ENCODE measurements at regions not wholly inside any gene's neighbourhood (a gene's known extent, or its start where the extent isn't known, plus 50 kb on each side); places are given as distances from the start of the nearest gene placed in this dataset.

GRCh38 chr1:175865041-175865766, 121.8 kb upstream of the TNR start:
- no peak for DNase-seq (ENCODE audit: extremely low read depth, low read depth)

- DNase-seq (ENCODE audit: extremely low read depth, low read depth): no peak
Measured at GRCh38 chr1:175864625-175865024, 121.2 kb upstream of the TNR start.

GRCh38 chr1:175864183-175864582, 120.8 kb upstream of the TNR start:
- DNase-seq (ENCODE audit: extremely low read depth, low read depth): no peak

GRCh38 chr1:175863299-175864050, 120.1 kb upstream of the TNR start:
- no peak for DNase-seq (ENCODE audit: extremely low read depth, low read depth)

GRCh38 chr1:175862408-175862807, 119.0 kb upstream of the TNR start:
- no peak for DNase-seq (ENCODE audit: extremely low read depth, low read depth)

- no peak for DNase-seq (ENCODE audit: extremely low read depth, low read depth)
Measured at GRCh38 chr1:175861626-175862367, 118.4 kb upstream of the TNR start.

GRCh38 chr1:175857756-175858155, 114.4 kb upstream of the TNR start:
- no peak for DNase-seq (ENCODE audit: extremely low read depth, low read depth)

- DNase-seq (ENCODE audit: extremely low read depth, low read depth): no peak
Measured at GRCh38 chr1:175853681-175854080, 110.3 kb upstream of the TNR start.

- no peak for DNase-seq (ENCODE audit: extremely low read depth, low read depth)
Measured at GRCh38 chr1:175851749-175852148, 108.4 kb upstream of the TNR start.

- no peak for DNase-seq (ENCODE audit: extremely low read depth, low read depth)
Measured at GRCh38 chr1:175848329-175848728, 104.9 kb upstream of the TNR start.

GRCh38 chr1:175845985-175846384, 102.6 kb upstream of the TNR start:
- DNase-seq (ENCODE audit: extremely low read depth, low read depth): no peak

GRCh38 chr1:175845338-175845737, 101.9 kb upstream of the TNR start:
- DNase-seq (ENCODE audit: extremely low read depth, low read depth): no peak

GRCh38 chr1:175844877-175845276, 101.5 kb upstream of the TNR start:
- DNase-seq (ENCODE audit: extremely low read depth, low read depth): no peak

- no peak for DNase-seq (ENCODE audit: extremely low read depth, low read depth)
Measured at GRCh38 chr1:175842550-175842949, 99.2 kb upstream of the TNR start.

GRCh38 chr1:175841738-175842187, 98.4 kb upstream of the TNR start:
- no peak for DNase-seq (ENCODE audit: extremely low read depth, low read depth)

GRCh38 chr1:175840787-175841186, 97.4 kb upstream of the TNR start:
- DNase-seq (ENCODE audit: extremely low read depth, low read depth): no peak

GRCh38 chr1:175839779-175840669, 96.6 kb upstream of the TNR start:
- DNase-seq (ENCODE audit: extremely low read depth, low read depth): peak; percentile 50

GRCh38 chr1:175834597-175834996, 91.2 kb upstream of the TNR start:
- DNase-seq (ENCODE audit: extremely low read depth, low read depth): no peak

- DNase-seq (ENCODE audit: extremely low read depth, low read depth): no peak
Measured at GRCh38 chr1:175833951-175834350, 90.6 kb upstream of the TNR start.

- no peak for DNase-seq (ENCODE audit: extremely low read depth, low read depth)
Measured at GRCh38 chr1:175833502-175833901, 90.1 kb upstream of the TNR start.

All from NCI-H460 (cell line).